A673 (cell line): ENCODE measurements at regions not wholly inside any gene's neighbourhood (a gene's known extent, or its start where the extent isn't known, plus 50 kb on each side); places are given as distances from the start of the nearest gene placed in this dataset.

Source experiments
- BruUV-seq: library from RNA; stranded (reverse); fragments of 400-500 nt; replicated peaks from 2 replicates; lab custom pipeline; 2021; lab: Mats Ljungman, UMichigan
- CTCF ChIA-PET: fragments of 300-600 bp; sonication (Branson Sonifier 250); formaldehyde crosslinking; loops from one replicate; lab custom pipeline; 2022; ENCODE audit warnings: antibody characterized with exemption; lab: Charles Lee
- POLR2A ChIA-PET: fragments of 300-600 bp; sonication (Branson Sonifier 250); formaldehyde crosslinking; loops from one replicate; lab custom pipeline; 2022; ENCODE audit warnings: antibody characterized with exemption; ENCODE audit not compliant: low non-redundant PET; lab: Charles Lee
- DNase-seq: peaks from one replicate; pipeline ENCODE4 v3.0.0-alpha.2; 2015; ENCODE audit warnings: low spot score
- H3K27ac ChIP-seq: fragments of 200-600 bp; sonication (generic); 2 replicates; pipeline ENCODE4 v1.5.1; 2016; ENCODE audit warnings: mixed run types, low read depth, mild to moderate bottlenecking, mixed read lengths, antibody characterized with exemption, low read length; ENCODE audit not compliant: poor library complexity, severe bottlenecking
- H3K27me3 ChIP-seq: fragments of 200-600 bp; sonication (generic); replicated peaks from 2 replicates; pipeline ENCODE4 v1.6.1; 2017; ENCODE audit warnings: mixed run types, low read depth, mild to moderate bottlenecking, mixed read lengths, antibody characterized with exemption, low read length; ENCODE audit not compliant: insufficient read depth, poor library complexity
- H3K36me3 ChIP-seq: fragments of 200-600 bp; sonication (generic); 2 replicates; pipeline ENCODE4 v1.6.1; 2016; ENCODE audit warnings: mixed run types, mild to moderate bottlenecking, mixed read lengths, antibody characterized with exemption, low read length; ENCODE audit not compliant: insufficient read depth, poor library complexity, severe bottlenecking
- H3K4me1 ChIP-seq: fragments of 200-600 bp; sonication (generic); 2 replicates; pipeline ENCODE4 v1.6.1; 2017; ENCODE audit warnings: mixed run types, mild to moderate bottlenecking, mixed read lengths, antibody characterized with exemption, low read length; ENCODE audit not compliant: insufficient read depth, poor library complexity, severe bottlenecking
- H3K4me3 ChIP-seq: fragments of 200-600 bp; sonication (generic); 2 replicates; pipeline ENCODE4 v1.5.1; 2016; ENCODE audit warnings: low read depth, mixed run types, mild to moderate bottlenecking, mixed read lengths, low read length; ENCODE audit not compliant: poor library complexity, severe bottlenecking
- H3K9me3 ChIP-seq: fragments of 200-600 bp; sonication (generic); 2 replicates; pipeline ENCODE4 v1.6.1; 2016; ENCODE audit warnings: mixed run types, low read depth, mild to moderate bottlenecking, mixed read lengths, antibody characterized with exemption, low read length; ENCODE audit not compliant: poor library complexity, severe bottlenecking
- EZH2 ChIP-seq: fragments of 200-600 bp; sonication (generic); IDR thresholded peaks from 2 replicates; pipeline ENCODE4 v1.6.1; 2017; ENCODE audit warnings: borderline replicate concordance, low read depth, mild to moderate bottlenecking, mixed read lengths, antibody characterized with exemption, low read length; ENCODE audit not compliant: poor library complexity, severe bottlenecking
- intact Hi-C: fragments of 100-400 bp; cut with micrococcal nuclease; formaldehyde crosslinking; loops from one replicate; pipeline ENCODE4 v1.10.0; 2022; ENCODE audit not compliant: unreplicated experiment
- TF ChIP-seq, protein P1 (sequence below): fragments of 300-800, 200-600 bp; sonication (generic); conservative IDR thresholded peaks from 2 replicates; pipeline ENCODE4 v1.5.1; 2017; ENCODE audit warnings: low read depth, mild to moderate bottlenecking, antibody characterized with exemption, low read length, moderate library complexity, mixed read lengths

DNA sequence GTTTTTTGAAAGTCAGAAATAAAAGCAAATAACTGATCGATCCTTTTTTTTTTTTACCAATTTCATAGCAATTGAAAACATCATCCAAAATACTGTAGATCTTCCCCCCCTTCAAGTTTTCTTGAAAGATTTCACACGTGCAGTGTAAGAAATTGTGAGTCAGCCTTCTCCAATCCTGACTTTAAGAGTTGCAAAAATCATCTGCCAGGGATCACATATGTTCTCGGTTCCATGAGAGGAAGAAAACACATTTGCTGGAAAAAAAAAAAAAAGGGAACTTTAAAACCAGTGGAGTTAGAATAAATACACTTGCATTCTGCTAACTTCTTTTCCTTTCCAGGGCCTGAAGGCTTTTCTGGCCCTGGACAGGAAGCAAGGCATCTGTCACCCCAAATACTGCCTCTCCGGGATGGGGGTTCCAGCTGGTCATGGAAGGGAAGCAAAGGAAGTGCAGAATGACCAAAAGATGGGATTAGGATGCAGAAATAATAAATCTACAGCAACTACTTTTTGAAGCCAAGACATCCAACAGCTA is 198.4 kb upstream of the KIAA1217 start:
- no peak overlapping the region for H3K27ac ChIP-seq
- no peak overlapping the region for H3K4me3 ChIP-seq
- TF ChIP-seq EZH2: no peak
- TF ChIP-seq, protein P1, sequence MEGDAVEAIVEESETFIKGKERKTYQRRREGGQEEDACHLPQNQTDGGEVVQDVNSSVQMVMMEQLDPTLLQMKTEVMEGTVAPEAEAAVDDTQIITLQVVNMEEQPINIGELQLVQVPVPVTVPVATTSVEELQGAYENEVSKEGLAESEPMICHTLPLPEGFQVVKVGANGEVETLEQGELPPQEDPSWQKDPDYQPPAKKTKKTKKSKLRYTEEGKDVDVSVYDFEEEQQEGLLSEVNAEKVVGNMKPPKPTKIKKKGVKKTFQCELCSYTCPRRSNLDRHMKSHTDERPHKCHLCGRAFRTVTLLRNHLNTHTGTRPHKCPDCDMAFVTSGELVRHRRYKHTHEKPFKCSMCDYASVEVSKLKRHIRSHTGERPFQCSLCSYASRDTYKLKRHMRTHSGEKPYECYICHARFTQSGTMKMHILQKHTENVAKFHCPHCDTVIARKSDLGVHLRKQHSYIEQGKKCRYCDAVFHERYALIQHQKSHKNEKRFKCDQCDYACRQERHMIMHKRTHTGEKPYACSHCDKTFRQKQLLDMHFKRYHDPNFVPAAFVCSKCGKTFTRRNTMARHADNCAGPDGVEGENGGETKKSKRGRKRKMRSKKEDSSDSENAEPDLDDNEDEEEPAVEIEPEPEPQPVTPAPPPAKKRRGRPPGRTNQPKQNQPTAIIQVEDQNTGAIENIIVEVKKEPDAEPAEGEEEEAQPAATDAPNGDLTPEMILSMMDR: no peak
- BruUV-seq: no TSS peak
- H3K36me3 ChIP-seq: no peaks in the 10 kb centered on the region
- ChIA-PET POLR2A (no interaction called here), CTCF (no interaction called here)
- no peaks in the 10 kb centered on the region for H3K27me3 ChIP-seq
- H3K4me1 ChIP-seq: peaks cover 37% of the 10 kb centered on the region
- no peak for DNase-seq
- intact Hi-C loops: no loop called here
- H3K9me3 ChIP-seq: no peaks in the 10 kb centered on the region

GRCh38 chr10:24012249-24012803 is 196.6 kb upstream of the KIAA1217 start:
- BruUV-seq: no TSS peak

GRCh38 chr10:24027107-24027506 is 181.8 kb upstream of the KIAA1217 start:
- intact Hi-C loops: no loop called here
- ChIA-PET POLR2A (no interaction called here), CTCF (no interaction called here)
- H3K36me3 ChIP-seq: no peaks in the 10 kb centered on the region
- DNase-seq: no peak
- H3K4me3 ChIP-seq: no peak overlapping the region
- no peaks in the 10 kb centered on the region for H3K27me3 ChIP-seq
- no peaks in the 10 kb centered on the region for H3K4me1 ChIP-seq
- no peak for TF ChIP-seq EZH2
- TF ChIP-seq, protein P1: no peak
- no TSS peak for BruUV-seq
- H3K9me3 ChIP-seq: peaks cover 5% of the 10 kb centered on the region
- H3K27ac ChIP-seq: no peak overlapping the region

More at GRCh38 chr10:24012249-24012803, 196.6 kb upstream of the KIAA1217 start:
- no peak for DNase-seq
- intact Hi-C loops: no loop called here
- POLR2A ChIA-PET: no interaction called here
- CTCF ChIA-PET: interaction anchor here (0.6 kb wide), 1 partner anchor 26 kb away, joined by 3 read pairs; no protein-coding TSS in a partner anchor
- no peaks in the 10 kb centered on the region for H3K36me3 ChIP-seq
- H3K4me1 ChIP-seq: peaks cover 24% of the 10 kb centered on the region
- no peaks in the 10 kb centered on the region for H3K27me3 ChIP-seq
- TF ChIP-seq, protein P1: no peak
- no peak for TF ChIP-seq EZH2
- H3K27ac ChIP-seq: no peak overlapping the region
- H3K4me3 ChIP-seq: no peak overlapping the region
- H3K9me3 ChIP-seq: no peaks in the 10 kb centered on the region
